Gastrocnemius medialis (tissue), 4 donors: ENCODE measurements at regions not wholly inside any gene's neighbourhood (a gene's known extent, or its start where the extent isn't known, plus 50 kb on each side); places are given as distances from the start of the nearest gene placed in this dataset.

Source experiments
- ATAC-seq, 2 donors: fragments of 150-250 bp; one replicate each; pipeline ENCODE4 v1.9.1; 2016
- DNase-seq, 2 donors: peaks; one replicate each; pipeline ENCODE4 v3.0.0-alpha.2; 2019
- H3K27ac ChIP-seq, 4 donors: fragments of 200-600 bp; sonication (generic); 1 replicate in 1 of 4; 2 replicates in 3 of 4; pipeline ENCODE4 v1.5.1; 2016 to 2018; ENCODE audit warnings: mild to moderate bottlenecking in 2 of 4, moderate library complexity in 1 of 4
- H3K27me3 ChIP-seq, 3 donors: fragments of 200-600 bp; sonication (generic) in 2 of 3; 1 replicate in 1 of 3; 2 replicates in 2 of 3; pipeline versions ENCODE4 v1.5.1 to v1.6.0; 2016 to 2019; ENCODE audit warnings: mild to moderate bottlenecking in 1 of 3, moderate library complexity in 1 of 3
- H3K36me3 ChIP-seq, 2 donors: fragments of 200-600 bp; sonication (generic) in 1 of 2; one replicate each; pipeline ENCODE4 v1.5.1; 2017 to 2018
- H3K4me1 ChIP-seq, 2 donors: fragments of 200-600 bp; sonication (generic) in 1 of 2; one replicate each; pipeline ENCODE4 v1.5.1; 2016 to 2017; ENCODE audit warnings: mild to moderate bottlenecking in 2 of 2
- H3K4me3 ChIP-seq, 4 donors: fragments of 200-600 bp; sonication (generic) in 3 of 4; 1 replicate in 1 of 4; 2 replicates in 3 of 4; pipeline ENCODE4 v1.5.1; 2016 to 2019; ENCODE audit warnings: mild to moderate bottlenecking in 2 of 4
- H3K9me3 ChIP-seq, 3 donors: fragments of 200-600 bp; sonication (generic) in 2 of 3; 1 replicate in 1 of 3; 2 replicates in 2 of 3; pipeline ENCODE4 v1.5.1; 2016 to 2019
- CTCF ChIP-seq, 5 experiments: fragments of 450-650 bp in 3 of 5; fragments of 200-600 bp in 2 of 5; sonication (generic) in 2 of 5; IDR thresholded peaks in 4 of 5; conservative IDR thresholded peaks in 1 of 5; 1 replicate in 4 of 5; 2 replicates in 1 of 5; pipeline ENCODE4 v1.5.1; 2016 to 2019; ENCODE audit warnings: antibody characterized with exemption in 5 of 5, mild to moderate bottlenecking in 3 of 5, moderate library complexity in 3 of 5
- POLR2A ChIP-seq, 2 donors: fragments of 450-650 bp; IDR thresholded peaks; one replicate each; pipeline ENCODE4 v1.6.1; 2017; ENCODE audit warnings: antibody characterized with exemption in 2 of 2, mild to moderate bottlenecking in 2 of 2, moderate library complexity in 2 of 2
- in situ Hi-C, 4 donors: fragments of 200-750 bp; cut with MboI; loops; one replicate each; pipeline versions ENCODE4 v1.15.0 to v1.8.0; 2017; ENCODE audit warnings: low sequenced_read_pairs in 4 of 4
- intact Hi-C: fragments of 100-400 bp; cut with DNase I; formaldehyde crosslinking; loops from one replicate; pipeline ENCODE4 v1.15.1; 2023; ENCODE audit warnings: low total_unique reads

DNA sequence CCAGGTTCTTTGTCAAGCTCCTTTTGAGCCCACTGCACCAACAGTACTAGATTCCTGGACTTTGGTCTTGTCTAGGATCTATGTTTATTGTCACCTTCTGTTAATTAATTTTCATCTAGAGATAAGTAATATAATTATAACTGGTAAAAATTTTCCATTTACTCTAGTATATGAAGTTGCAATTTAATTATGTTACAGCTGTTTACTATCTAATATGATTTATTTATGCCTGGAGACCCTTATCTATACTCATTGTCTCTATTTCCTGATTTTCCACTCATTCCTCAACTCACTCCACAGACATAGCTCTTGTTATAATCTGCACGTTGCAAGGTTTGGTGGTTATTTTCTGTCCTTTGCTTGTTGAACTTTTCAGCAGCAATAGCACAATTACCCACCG lies 63.2 kb upstream of the PHF14 start:
- Histone ChIP-seq H3K9me3 (no peaks in the 10 kb centered on the region), H3K4me1 (no peaks in the 10 kb centered on the region), H3K27ac (no peak overlapping the region), H3K27me3 (no peaks in the 10 kb centered on the region), H3K36me3 (no peaks in the 10 kb centered on the region), H3K4me3 (no peak overlapping the region)
- in situ Hi-C loops (no loop called here), intact Hi-C loops (no loop called here)
- ATAC-seq (no peak), DNase-seq (no peak)
- TF ChIP-seq POLR2A (IDR thresholded peaks at IDR 0.05) (no peak), CTCF (IDR thresholded peaks at IDR 0.05 in 4 of 5, conservative IDR thresholded peaks at IDR 0.05 in 1 of 5) (no peak)

GRCh38 chr7:10912077-10912476 lies 61.6 kb upstream of the PHF14 start:
- Histone ChIP-seq H3K27ac (no peak overlapping the region), H3K4me3 (no peak overlapping the region), H3K9me3 (no peaks in the 10 kb centered on the region), H3K36me3 (no peaks in the 10 kb centered on the region), H3K27me3 (no peaks in the 10 kb centered on the region), H3K4me1 (no peaks in the 10 kb centered on the region)
- DNase-seq (no peak), ATAC-seq (no peak)
- intact Hi-C loops (no loop called here), in situ Hi-C loops (no loop called here)
- TF ChIP-seq POLR2A (IDR thresholded peaks at IDR 0.05) (no peak), CTCF (IDR thresholded peaks at IDR 0.05 in 4 of 5, conservative IDR thresholded peaks at IDR 0.05 in 1 of 5) (no peak)

DNA sequence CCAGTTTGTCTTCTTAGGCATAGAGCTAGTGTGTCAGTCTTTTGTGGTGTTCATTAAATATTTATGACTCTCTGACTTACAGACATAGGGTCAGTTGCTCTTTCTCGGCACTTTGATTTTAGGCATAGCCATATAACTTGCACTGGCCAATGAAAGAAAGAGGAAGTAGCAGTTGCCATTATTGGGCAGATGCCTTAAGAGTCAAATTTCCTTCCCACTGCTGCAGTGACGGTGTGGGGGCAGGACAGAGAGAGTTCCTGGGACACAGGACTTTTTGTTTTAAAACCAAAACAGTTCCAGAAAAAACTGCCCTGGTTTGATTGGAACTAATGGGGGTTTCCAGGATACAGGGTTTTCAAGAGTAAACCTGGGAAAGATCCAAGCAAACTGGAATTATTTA lies 60.2 kb upstream of the PHF14 start:
- no peak for ATAC-seq
- Histone ChIP-seq H3K4me1 (no peaks in the 10 kb centered on the region), H3K27ac (no peak overlapping the region), H3K4me3 (no peak overlapping the region), H3K9me3 (no peaks in the 10 kb centered on the region), H3K27me3 (no peaks in the 10 kb centered on the region), H3K36me3 (no peaks in the 10 kb centered on the region)
- no peak for DNase-seq
- intact Hi-C loops = no loop called here
- in situ Hi-C loops = no loop called here
- no peak for TF ChIP-seq POLR2A (IDR thresholded peaks at IDR 0.05)
- TF ChIP-seq CTCF (IDR thresholded peaks at IDR 0.05 in 4 of 5, conservative IDR thresholded peaks at IDR 0.05 in 1 of 5) = no peak

DNA sequence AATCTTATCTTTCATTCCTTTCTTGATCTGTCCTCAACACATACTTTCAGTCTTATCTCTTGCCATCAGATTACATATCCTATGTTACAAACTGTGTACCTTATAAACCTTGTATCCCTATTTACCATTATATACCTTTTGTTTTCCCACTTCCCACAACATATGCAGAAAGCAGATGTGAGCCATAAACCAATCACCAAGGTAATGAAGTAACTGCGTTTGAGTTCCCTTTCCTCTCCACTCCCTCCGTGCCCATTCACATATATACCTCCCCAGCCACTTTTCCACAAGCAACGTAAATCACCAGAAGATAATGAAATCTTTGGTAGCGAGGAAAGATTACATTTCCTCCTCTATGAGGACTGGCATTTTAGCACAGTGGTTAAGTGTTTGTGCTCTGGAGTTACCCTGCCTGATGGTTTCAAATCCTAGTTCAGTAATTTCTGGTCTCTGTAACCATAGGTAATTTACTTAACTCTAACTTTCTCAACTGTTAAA lies 55.5 kb upstream of the PHF14 start:
- Histone ChIP-seq H3K27me3 (no peaks in the 10 kb centered on the region), H3K36me3 (no peaks in the 10 kb centered on the region), H3K9me3 (no peaks in the 10 kb centered on the region), H3K27ac (no peak overlapping the region), H3K4me1 (no peaks in the 10 kb centered on the region), H3K4me3 (no peak overlapping the region)
- ATAC-seq (no peak), DNase-seq (no peak)
- intact Hi-C loops (no loop called here), in situ Hi-C loops (no loop called here)
- TF ChIP-seq POLR2A (IDR thresholded peaks at IDR 0.05) (no peak), CTCF (IDR thresholded peaks at IDR 0.05 in 4 of 5, conservative IDR thresholded peaks at IDR 0.05 in 1 of 5) (no peak)

- H3K9me3 ChIP-seq = no peaks in the 10 kb centered on the region
- H3K27me3 ChIP-seq = no peaks in the 10 kb centered on the region
- intact Hi-C loops = no loop called here
- DNase-seq (no peak), ATAC-seq (no peak)
- H3K36me3 ChIP-seq = no peaks in the 10 kb centered on the region
- H3K4me3 ChIP-seq = no peak overlapping the region
- in situ Hi-C loops = no loop called here
- no peak for TF ChIP-seq CTCF (IDR thresholded peaks at IDR 0.05 in 4 of 5, conservative IDR thresholded peaks at IDR 0.05 in 1 of 5)
- no peak for TF ChIP-seq POLR2A (IDR thresholded peaks at IDR 0.05)
- H3K27ac ChIP-seq = no peak overlapping the region
- H3K4me1 ChIP-seq = no peaks in the 10 kb centered on the region
Observed at GRCh38 chr7:10919923-10920322, 53.7 kb upstream of the PHF14 start.
